ENCODE measurements at regions not wholly inside any gene's neighbourhood (a gene's known extent, or its start where the extent isn't known, plus 50 kb on each side); places are given as distances from the start of the nearest gene placed in this dataset.

DNA sequence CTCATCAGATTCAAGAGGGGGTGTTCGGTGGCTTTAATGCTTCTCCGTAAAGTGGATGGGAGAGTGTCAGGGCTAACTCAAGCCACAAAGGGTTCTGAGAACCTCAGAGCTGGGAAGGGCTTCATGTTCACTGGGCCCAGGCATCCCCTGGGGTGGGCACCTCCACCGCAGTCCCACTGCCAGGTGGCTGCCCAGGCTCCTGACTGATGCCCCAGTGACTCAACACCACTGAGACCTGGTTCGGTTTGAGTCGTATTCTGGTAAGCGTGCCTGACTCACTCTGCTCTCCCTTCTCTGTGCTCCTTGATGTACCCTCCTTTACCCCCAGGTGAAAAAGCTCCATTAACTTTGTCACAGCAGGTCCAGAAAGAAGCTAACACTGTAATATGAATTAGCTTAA, 304.6 kb downstream of the RPLP1 start:
- peak overlapping the region in 1 of 2 experiments; percentile 61 for H3K18ac ChIP-seq (ENCODE audit: low read depth in 1 of 2, low read length in 2 of 2)
- no peak overlapping the region for H3K23ac ChIP-seq (ENCODE audit: low read length in 2 of 2)
- no peak overlapping the region for H3K4me2 ChIP-seq (ENCODE audit: low read length, poor library complexity, severe bottlenecking)
- no peak overlapping the region for H2AFZ ChIP-seq (ENCODE audit: low read depth, low read length)
- peak overlapping the region; percentile 19 for H2BK120ac ChIP-seq (ENCODE audit: low read depth, low read length)
- no peak overlapping the region for H3K4me3 ChIP-seq (ENCODE audit: insufficient read depth in 1 of 2, low read depth in 1 of 2, low read length in 2 of 2)
- H3K27me3 ChIP-seq (ENCODE audit: control insufficient read depth in 1 of 2, insufficient read depth in 1 of 2, low read length in 2 of 2): no peaks in the 10 kb centered on the region
- H2BK15ac ChIP-seq (ENCODE audit: low read depth, poor library complexity, severe bottlenecking): peak overlapping the region; percentile 82
- H2AK5ac ChIP-seq (ENCODE audit: low read length, severe bottlenecking): no peak overlapping the region
- no peaks in the 10 kb centered on the region for H3K79me1 ChIP-seq (replicated peaks; ENCODE audit: low read length, poor library complexity, severe bottlenecking)
- H3K9me3 ChIP-seq (ENCODE audit: control insufficient read depth, low read length): no peaks in the 10 kb centered on the region
- H4K91ac ChIP-seq (ENCODE audit: low read length): no peak overlapping the region
- no peaks in the 10 kb centered on the region for H3K36me3 ChIP-seq (ENCODE audit: control insufficient read depth in 1 of 2, insufficient read depth in 2 of 2, low read depth in 1 of 2, low read length in 2 of 2)
- no peak overlapping the region for H4K8ac ChIP-seq (ENCODE audit: low read length)
- H3K4ac ChIP-seq (ENCODE audit: low read depth in 1 of 2, low read length in 2 of 2): peak overlapping the region in 1 of 2 experiments; percentile 1
- peak overlapping the region; percentile 45 to 51 for H2BK12ac ChIP-seq (ENCODE audit: low read length in 2 of 2)
- no peak overlapping the region for H3K14ac ChIP-seq (ENCODE audit: low read length in 2 of 2)
- WGBS: 91% methylated on average over 6 of the region's 6 CpGs
- DNase-seq: no peak
- H2BK5ac ChIP-seq (ENCODE audit: low read depth, low read length, poor library complexity, severe bottlenecking): no peak overlapping the region
- H3K4me1 ChIP-seq (ENCODE audit: control insufficient read depth, insufficient read depth, low read depth, low read length): peaks cover 22% of the 10 kb centered on the region
- no peak overlapping the region for H3K27ac ChIP-seq (ENCODE audit: low read length, poor library complexity, severe bottlenecking)
- no peak overlapping the region for H3K9ac ChIP-seq (ENCODE audit: low read length)

DNA sequence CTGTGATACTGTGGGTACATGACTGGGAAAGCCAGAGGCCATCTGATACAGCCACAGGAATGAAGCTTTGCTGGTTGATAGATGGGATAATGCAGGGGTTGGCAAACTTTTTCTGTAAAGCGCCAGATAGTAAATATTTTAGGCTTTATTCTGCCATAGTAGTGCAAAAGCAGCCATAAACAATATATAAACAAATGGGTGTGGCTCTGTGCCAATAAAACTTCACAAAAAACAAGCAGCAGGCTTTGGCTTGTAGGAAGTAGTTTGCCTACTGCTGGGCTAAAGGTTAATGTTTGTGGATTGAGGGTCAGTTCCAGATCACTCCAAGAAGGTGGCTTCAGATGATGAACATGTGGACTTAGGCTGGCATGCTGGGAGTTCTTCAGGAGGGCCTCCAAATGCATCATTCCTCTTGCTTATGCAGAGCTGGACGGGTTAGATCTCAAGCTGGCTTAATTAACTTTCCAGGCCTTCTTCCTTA, 305.7 kb downstream of the RPLP1 start:
- no peak overlapping the region for H3K4me3 ChIP-seq (ENCODE audit: insufficient read depth in 1 of 2, low read depth in 1 of 2, low read length in 2 of 2)
- H3K9ac ChIP-seq (ENCODE audit: low read length): no peak overlapping the region
- WGBS: 35% methylated on average over 1 of the region's 2 CpGs
- H3K36me3 ChIP-seq (ENCODE audit: control insufficient read depth in 1 of 2, insufficient read depth in 2 of 2, low read depth in 1 of 2, low read length in 2 of 2): no peaks in the 10 kb centered on the region
- H3K27ac ChIP-seq (ENCODE audit: low read length, poor library complexity, severe bottlenecking): no peak overlapping the region
- no peak overlapping the region for H3K14ac ChIP-seq (ENCODE audit: low read length in 2 of 2)
- no peak overlapping the region for H2BK120ac ChIP-seq (ENCODE audit: low read depth, low read length)
- no peak overlapping the region for H3K4me2 ChIP-seq (ENCODE audit: low read length, poor library complexity, severe bottlenecking)
- H4K91ac ChIP-seq (ENCODE audit: low read length): no peak overlapping the region
- peak overlapping the region in 1 of 2 experiments; percentile 64 for H2BK12ac ChIP-seq (ENCODE audit: low read length in 2 of 2)
- H3K4ac ChIP-seq (ENCODE audit: low read depth in 1 of 2, low read length in 2 of 2): peak overlapping the region; percentile 54 to 69
- H2AK5ac ChIP-seq (ENCODE audit: low read length, severe bottlenecking): no peak overlapping the region
- peak; percentile 73 for DNase-seq
- H4K8ac ChIP-seq (ENCODE audit: low read length): no peak overlapping the region
- no peaks in the 10 kb centered on the region for H3K27me3 ChIP-seq (ENCODE audit: control insufficient read depth in 1 of 2, insufficient read depth in 1 of 2, low read length in 2 of 2)
- H3K79me1 ChIP-seq (replicated peaks; ENCODE audit: low read length, poor library complexity, severe bottlenecking): no peaks in the 10 kb centered on the region
- H2BK5ac ChIP-seq (ENCODE audit: low read depth, low read length, poor library complexity, severe bottlenecking): no peak overlapping the region
- peak overlapping the region; percentile 41 to 55 for H3K18ac ChIP-seq (ENCODE audit: low read depth in 1 of 2, low read length in 2 of 2)
- H3K23ac ChIP-seq (ENCODE audit: low read length in 2 of 2): no peak overlapping the region
- H2AFZ ChIP-seq (ENCODE audit: low read depth, low read length): no peak overlapping the region
- H3K4me1 ChIP-seq (ENCODE audit: control insufficient read depth, insufficient read depth, low read depth, low read length): peaks cover 22% of the 10 kb centered on the region
- H2BK15ac ChIP-seq (ENCODE audit: low read depth, poor library complexity, severe bottlenecking): no peak overlapping the region
- H3K9me3 ChIP-seq (ENCODE audit: control insufficient read depth, low read length): no peaks in the 10 kb centered on the region

DNA sequence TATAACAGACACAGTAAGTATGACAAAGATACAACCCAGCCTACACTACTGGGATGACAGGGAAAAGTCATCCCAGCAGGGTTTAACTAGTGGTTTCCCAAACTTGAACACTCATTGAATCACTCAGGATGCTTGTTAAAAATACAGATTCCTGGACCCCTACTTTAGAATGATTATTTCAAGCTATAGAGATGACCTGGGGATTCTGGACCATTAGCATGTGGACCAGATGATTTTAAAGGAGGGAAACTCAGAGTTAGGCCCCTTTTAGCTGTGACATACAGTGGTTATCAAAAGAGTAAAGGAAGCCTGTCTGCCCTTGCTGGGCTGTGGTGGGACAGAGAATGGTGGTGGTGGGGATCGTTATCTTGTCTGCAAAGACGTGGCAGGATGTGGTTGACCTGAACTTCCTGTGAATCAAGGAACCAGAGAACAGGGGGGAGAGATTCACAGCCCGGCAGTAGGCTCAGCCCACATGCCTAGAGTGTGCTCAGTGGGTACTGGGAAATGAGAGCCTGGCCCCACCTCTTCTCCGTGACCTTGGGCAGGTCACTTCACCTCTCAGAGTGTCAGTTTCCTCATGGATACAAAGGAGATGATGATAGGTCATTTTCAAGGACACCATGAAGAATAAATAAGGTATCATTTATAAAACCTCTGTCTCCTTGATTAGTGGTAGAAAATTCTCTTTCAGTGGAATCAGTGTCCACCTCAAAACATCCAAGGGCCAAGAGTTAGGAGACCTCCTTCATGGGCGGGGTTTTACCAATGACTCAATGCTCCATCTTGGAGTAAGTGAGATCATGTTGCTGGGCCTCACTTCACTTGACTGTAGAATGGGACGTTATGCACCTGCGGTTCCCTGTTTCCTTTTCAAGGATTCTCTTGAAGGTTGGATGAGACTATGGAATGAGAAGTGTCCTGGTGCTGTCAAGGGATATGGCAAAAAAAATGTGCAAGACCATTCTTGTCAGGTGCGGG, 306.5 kb downstream of the RPLP1 start:
- DNase-seq: peak; percentile 79
- H3K14ac ChIP-seq (ENCODE audit: low read length in 2 of 2): peak overlapping the region in 1 of 2 experiments; percentile 38
- no peaks in the 10 kb centered on the region for H3K9me3 ChIP-seq (ENCODE audit: control insufficient read depth, low read length)
- peak overlapping the region; percentile 79 for H4K8ac ChIP-seq (ENCODE audit: low read length)
- H2BK120ac ChIP-seq (ENCODE audit: low read depth, low read length): peak overlapping the region; percentile 87
- peak overlapping the region; percentile 80 to 98 for H2BK12ac ChIP-seq (ENCODE audit: low read length in 2 of 2)
- no peak overlapping the region for H3K9ac ChIP-seq (ENCODE audit: low read length)
- peak overlapping the region; percentile 55 to 61 for H3K18ac ChIP-seq (ENCODE audit: low read depth in 1 of 2, low read length in 2 of 2)
- peak overlapping the region; percentile 53 for H2AK5ac ChIP-seq (ENCODE audit: low read length, severe bottlenecking)
- H3K27me3 ChIP-seq (ENCODE audit: control insufficient read depth in 1 of 2, insufficient read depth in 1 of 2, low read length in 2 of 2): no peaks in the 10 kb centered on the region
- 43% methylated on average over 6 of the region's 8 CpGs for WGBS
- H3K36me3 ChIP-seq (ENCODE audit: control insufficient read depth in 1 of 2, insufficient read depth in 2 of 2, low read depth in 1 of 2, low read length in 2 of 2): no peaks in the 10 kb centered on the region
- H3K4me2 ChIP-seq (ENCODE audit: low read length, poor library complexity, severe bottlenecking): no peak overlapping the region
- H3K79me1 ChIP-seq (replicated peaks; ENCODE audit: low read length, poor library complexity, severe bottlenecking): no peaks in the 10 kb centered on the region
- H3K23ac ChIP-seq (ENCODE audit: low read length in 2 of 2): no peak overlapping the region
- no peak overlapping the region for H3K27ac ChIP-seq (ENCODE audit: low read length, poor library complexity, severe bottlenecking)
- peak overlapping the region; percentile 33 for H2BK15ac ChIP-seq (ENCODE audit: low read depth, poor library complexity, severe bottlenecking)
- no peak overlapping the region for H2BK5ac ChIP-seq (ENCODE audit: low read depth, low read length, poor library complexity, severe bottlenecking)
- no peak overlapping the region for H2AFZ ChIP-seq (ENCODE audit: low read depth, low read length)
- H3K4me1 ChIP-seq (ENCODE audit: control insufficient read depth, insufficient read depth, low read depth, low read length): peaks cover 24% of the 10 kb centered on the region
- peak overlapping the region in 1 of 2 experiments; percentile 69 for H3K4ac ChIP-seq (ENCODE audit: low read depth in 1 of 2, low read length in 2 of 2)
- H3K4me3 ChIP-seq (ENCODE audit: insufficient read depth in 1 of 2, low read depth in 1 of 2, low read length in 2 of 2): no peak overlapping the region
- H4K91ac ChIP-seq (ENCODE audit: low read length): peak overlapping the region; percentile 76

DNA sequence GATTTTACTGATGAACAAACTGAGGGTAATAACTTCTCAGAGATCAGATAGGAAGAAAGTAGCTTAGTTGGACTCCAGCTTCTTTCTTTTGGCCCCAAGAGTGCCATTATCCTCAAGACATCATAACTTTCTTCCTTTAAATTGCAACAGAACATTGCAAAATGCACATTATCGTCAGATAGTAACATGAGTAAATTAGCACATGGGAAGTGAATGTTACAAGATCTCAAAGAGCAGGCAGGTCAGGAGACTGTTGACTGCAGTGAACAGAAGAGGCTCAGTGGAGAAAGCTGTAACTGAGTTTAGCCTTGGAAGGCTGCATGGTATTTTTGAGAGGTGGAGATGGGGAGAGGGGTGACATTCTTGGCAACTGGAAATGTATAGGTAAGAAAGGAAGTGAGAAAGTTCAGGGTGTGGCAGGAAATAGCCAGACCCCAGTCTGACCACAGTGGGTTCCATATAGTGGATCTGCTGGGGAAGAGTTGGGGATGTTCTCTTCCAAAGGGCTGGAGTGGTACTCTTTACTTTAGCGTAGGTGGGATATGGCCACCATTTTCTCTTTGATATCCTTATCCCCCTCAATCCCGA, 307.7 kb downstream of the RPLP1 start:
- no peak overlapping the region for H3K4me3 ChIP-seq (ENCODE audit: insufficient read depth in 1 of 2, low read depth in 1 of 2, low read length in 2 of 2)
- no peak overlapping the region for H2AFZ ChIP-seq (ENCODE audit: low read depth, low read length)
- H3K27me3 ChIP-seq (ENCODE audit: control insufficient read depth in 1 of 2, insufficient read depth in 1 of 2, low read length in 2 of 2): no peaks in the 10 kb centered on the region
- H2BK15ac ChIP-seq (ENCODE audit: low read depth, poor library complexity, severe bottlenecking): no peak overlapping the region
- peak; percentile 88 for DNase-seq
- no peaks in the 10 kb centered on the region for H3K36me3 ChIP-seq (ENCODE audit: control insufficient read depth in 1 of 2, insufficient read depth in 2 of 2, low read depth in 1 of 2, low read length in 2 of 2)
- no peak overlapping the region for H3K23ac ChIP-seq (ENCODE audit: low read length in 2 of 2)
- no peak overlapping the region for H3K4me2 ChIP-seq (ENCODE audit: low read length, poor library complexity, severe bottlenecking)
- H2AK5ac ChIP-seq (ENCODE audit: low read length, severe bottlenecking): peak overlapping the region; percentile 76
- peak overlapping the region in 1 of 2 experiments; percentile 99 for H2BK12ac ChIP-seq (ENCODE audit: low read length in 2 of 2)
- H3K18ac ChIP-seq (ENCODE audit: low read depth in 1 of 2, low read length in 2 of 2): peak overlapping the region; percentile 84
- H4K8ac ChIP-seq (ENCODE audit: low read length): peak overlapping the region; percentile 79
- peaks cover 24% of the 10 kb centered on the region for H3K4me1 ChIP-seq (ENCODE audit: control insufficient read depth, insufficient read depth, low read depth, low read length)
- WGBS: 40% methylated on average over 3 of the region's 3 CpGs
- peak overlapping the region; percentile 90 for H4K91ac ChIP-seq (ENCODE audit: low read length)
- H3K9me3 ChIP-seq (ENCODE audit: control insufficient read depth, low read length): no peaks in the 10 kb centered on the region
- no peak overlapping the region for H3K14ac ChIP-seq (ENCODE audit: low read length in 2 of 2)
- no peak overlapping the region for H2BK5ac ChIP-seq (ENCODE audit: low read depth, low read length, poor library complexity, severe bottlenecking)
- peak overlapping the region; percentile 68 for H3K27ac ChIP-seq (ENCODE audit: low read length, poor library complexity, severe bottlenecking)
- peak overlapping the region; percentile 83 for H3K9ac ChIP-seq (ENCODE audit: low read length)
- peak overlapping the region; percentile 76 to 88 for H3K4ac ChIP-seq (ENCODE audit: low read depth in 1 of 2, low read length in 2 of 2)
- H3K79me1 ChIP-seq (replicated peaks; ENCODE audit: low read length, poor library complexity, severe bottlenecking): no peaks in the 10 kb centered on the region
- peak overlapping the region; percentile 84 for H2BK120ac ChIP-seq (ENCODE audit: low read depth, low read length)
